GM18867 (cell line): ENCODE measurements at regions not wholly inside any gene's neighbourhood (a gene's known extent, or its start where the extent isn't known, plus 50 kb on each side); places are given as distances from the start of the nearest gene placed in this dataset.
"Not testable (repeated sequence)": the region's sequence is repeated elsewhere in the genome, so short reads cannot be mapped to it uniquely, and the experiment has no call there.

Experiments
- ATAC-seq: cut with Tn5 transposase; IDR thresholded peaks from one replicate; pipeline ENCODE4 v1.9.1; 2021; ENCODE audit warnings: mild to moderate bottlenecking, moderate library complexity; ENCODE audit not compliant: unreplicated experiment

- ATAC-seq: no peak
Measured at GRCh38 chr1:164363980-164364379, 195.0 kb upstream of the PBX1 start.

DNA sequence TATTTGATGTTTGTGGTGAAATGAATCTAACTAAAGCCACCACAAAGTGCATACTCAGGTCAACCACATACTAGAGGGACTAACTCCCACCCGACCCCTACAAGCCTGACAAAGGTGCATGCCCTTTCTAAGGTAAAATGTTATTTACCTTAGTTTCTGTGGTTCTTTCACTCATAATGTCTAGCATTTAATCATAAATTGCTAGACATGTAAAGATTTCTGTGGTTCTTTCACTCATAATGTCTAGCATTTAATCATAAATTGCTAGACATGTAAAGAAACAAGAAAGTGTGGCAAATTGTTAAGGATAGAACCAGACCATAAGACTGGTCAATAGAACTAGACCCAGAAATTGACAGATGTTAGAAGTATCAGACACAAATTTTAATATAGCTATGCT is 193.0 kb upstream of the PBX1 start:
- ATAC-seq: no peak

DNA sequence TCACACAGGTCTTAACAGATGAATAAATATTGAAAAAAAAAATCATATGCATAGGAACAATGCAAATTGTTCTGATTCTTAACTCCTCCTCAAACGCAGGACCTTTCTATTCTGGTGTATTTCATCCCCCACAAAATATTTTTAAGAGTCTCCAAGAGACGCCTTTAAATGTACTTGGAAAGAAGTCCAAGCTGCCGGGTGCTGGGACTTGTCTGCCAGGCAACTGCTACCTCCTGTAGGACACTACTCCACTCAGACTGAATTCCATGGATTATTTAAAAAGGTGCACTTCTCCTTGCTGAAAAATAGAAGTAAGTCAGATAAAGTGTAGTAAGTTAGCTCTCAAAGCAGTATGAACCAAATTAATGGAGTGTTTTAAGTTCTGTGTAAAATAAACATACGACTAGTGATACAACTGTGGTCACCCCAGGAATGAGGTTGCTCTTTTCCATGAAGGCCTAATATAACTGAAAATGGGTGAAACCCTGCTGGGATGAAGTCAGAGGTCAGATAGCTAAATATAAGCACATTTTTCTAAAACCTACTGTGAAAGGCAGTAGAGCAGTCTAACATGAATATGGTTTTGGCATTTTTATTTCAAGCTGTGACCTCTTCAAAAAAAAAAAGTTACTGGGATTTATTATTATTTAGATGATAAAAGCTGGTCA is 189.2 kb upstream of the PBX1 start:
- ATAC-seq: no peak

DNA sequence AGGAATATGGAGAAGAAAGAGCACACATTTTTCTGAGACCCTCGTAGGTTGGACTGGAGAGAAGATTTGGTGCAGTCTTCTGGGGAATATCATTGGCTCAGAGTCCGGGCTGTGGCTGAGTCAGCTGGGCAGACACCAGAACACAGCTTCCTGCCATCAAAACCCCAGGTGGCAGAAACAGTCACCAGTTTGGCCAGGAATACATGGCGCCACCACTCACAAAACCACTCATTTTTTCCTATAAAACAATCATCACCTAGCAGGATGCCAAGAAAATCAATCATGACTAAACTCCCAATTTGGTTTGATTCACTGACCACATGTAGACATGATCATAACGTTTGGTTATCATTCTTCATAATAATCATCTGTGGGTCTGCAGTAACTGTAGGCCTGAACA is 178.1 kb upstream of the PBX1 start:
- no peak for ATAC-seq

DNA sequence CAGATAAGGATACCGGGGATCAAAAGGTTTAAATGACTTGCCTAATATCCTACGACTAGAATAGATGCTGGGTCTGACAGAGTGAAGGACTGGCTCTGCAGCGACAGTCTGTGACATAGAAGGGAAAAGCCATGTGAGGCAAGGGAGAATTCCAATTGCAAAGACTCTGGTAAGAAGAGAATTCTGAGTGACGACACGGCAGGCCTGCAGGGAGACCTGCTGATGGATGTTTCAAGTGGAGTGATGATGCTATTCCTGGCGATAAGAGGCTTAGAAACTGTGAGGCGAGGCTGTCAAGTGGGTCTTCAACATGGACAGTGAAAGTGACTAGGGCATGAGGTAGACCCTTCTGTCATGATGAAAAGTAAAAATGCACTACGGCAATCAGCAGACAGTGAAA is 176.6 kb upstream of the PBX1 start:
- no peak for ATAC-seq

- no peak for ATAC-seq
Measured at GRCh38 chr1:164384262-164384661, 174.7 kb upstream of the PBX1 start.

DNA sequence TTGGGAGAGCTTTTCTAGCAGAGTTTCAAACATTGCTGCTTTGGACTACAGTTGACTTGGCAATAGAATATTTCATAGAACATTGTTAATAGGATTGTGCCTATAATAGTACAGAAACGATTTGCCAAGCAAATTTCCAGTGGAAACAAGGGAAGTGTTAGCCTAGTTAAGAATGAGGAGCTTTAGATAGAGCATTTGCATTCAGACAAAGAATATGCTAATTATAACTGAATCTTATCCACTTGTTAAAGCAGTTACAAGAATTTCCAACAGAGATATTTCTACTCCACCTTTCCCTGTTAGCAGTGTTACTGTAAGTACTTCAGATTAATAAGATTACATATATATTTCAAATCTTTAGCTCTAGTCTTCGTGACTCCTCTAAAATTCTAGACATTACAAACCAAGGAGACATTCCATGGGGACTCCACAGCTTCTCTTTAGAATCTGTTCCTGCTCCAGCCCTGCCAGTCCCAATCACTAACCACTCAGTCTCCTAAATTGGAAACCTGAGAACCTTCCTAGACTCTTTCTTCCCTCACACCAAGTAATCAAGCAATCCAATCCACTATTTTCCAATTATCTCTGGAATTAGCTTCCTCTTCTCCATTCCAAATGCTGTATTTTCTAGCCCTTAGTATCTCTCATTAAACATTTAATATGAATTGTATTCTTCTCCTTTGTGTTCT is 141.8 kb upstream of the PBX1 start:
- ATAC-seq: no peak

- no peak for ATAC-seq
Measured at GRCh38 chr1:164423136-164423535, 135.8 kb upstream of the PBX1 start.

DNA sequence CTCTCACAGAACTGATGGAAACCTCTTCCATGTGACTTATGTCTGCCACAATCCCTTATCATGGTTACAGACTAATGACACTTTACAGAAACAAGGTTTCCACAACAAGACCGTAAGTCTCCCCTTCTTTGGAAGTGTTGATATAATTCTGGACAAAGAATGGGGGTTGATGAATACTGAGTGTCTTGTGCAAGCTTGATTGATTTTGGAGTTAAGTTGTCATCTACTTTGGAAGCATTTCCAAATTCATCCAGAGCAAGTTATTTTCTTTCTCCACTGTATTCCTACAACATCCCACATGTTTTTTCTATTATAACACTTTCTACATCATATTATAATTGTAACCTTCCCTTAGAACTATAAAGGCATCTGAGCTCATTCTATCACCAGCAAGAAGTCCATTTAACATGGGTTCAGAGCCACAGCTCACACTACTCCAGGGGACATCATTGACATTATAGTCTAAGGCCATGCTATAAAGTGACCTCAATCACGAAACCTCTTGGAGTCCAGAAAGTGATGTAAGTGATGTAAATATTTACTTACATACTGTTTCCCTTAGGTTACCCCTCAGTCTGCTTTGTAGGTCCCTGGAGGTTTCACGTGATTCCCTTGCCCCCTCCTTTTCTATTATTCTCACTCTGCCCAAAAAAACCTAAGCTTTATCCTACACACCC is 125.7 kb upstream of the PBX1 start:
- no peak for ATAC-seq

DNA sequence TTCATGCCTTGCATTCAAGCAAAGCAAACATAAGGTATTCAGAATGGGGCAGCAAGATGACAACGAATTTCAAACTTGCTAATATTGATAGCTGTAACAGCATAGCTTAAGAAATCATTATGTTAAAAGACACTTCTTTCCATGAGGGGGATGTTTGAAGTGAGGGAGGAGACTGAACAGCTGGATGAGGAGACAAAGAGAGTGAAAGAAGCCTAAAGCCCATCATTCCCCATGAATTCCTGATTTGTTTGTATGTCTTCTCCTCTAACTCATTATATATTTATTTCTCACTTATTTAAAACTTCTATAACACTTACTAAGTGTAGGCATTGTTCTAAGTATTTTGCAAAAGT is 125.2 kb upstream of the PBX1 start:
- ATAC-seq: no peak

GRCh38 chr1:164440232-164440631 is 118.8 kb upstream of the PBX1 start:
- ATAC-seq: no peak

DNA sequence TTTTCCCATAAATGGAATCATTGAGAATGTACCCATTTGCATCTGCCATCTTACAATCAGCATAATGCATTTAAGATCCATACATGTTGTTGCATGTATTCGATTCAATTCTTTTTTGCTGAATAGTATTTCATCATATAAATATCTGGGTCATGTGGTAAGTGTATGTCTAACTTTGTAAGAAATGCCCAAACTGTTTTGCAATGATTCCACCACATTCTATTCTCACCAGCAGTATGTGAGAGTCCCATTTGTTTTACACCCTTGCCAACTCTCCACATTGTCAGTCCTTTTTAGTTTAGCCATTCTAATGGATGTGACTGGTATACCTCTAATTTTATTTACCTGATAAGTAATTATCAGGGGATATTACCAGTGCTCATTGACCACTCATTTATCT is 115.8 kb upstream of the PBX1 start:
- ATAC-seq: no peak

- ATAC-seq: no peak
Measured at GRCh38 chr1:164443836-164444235, 115.1 kb upstream of the PBX1 start.

GRCh38 chr1:164446020-164446419 is 113.0 kb upstream of the PBX1 start:
- no peak for ATAC-seq

- ATAC-seq: no peak
Measured at GRCh38 chr1:164452549-164452948, 106.4 kb upstream of the PBX1 start.

GRCh38 chr1:164456272-164456671 is 102.7 kb upstream of the PBX1 start:
- ATAC-seq: no peak

DNA sequence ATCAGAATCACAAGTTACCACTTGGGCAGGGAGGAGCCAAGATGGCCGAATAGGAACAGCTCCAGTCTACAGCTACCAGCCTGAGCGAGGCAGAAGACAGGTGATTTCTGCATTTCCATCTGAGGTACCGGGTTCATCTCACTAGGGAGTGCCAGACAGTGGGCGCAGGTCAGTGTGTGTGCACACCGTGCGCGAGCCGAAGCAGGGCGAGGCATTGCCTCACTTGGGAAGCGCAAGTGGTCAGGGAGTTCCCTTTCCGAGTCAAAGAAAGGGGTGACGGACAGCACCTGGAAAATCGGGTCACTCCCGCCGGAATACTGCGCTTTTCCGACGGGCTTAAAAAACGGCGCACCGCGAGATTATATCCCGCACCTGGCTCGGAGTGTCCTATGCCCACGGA is 99.8 kb upstream of the PBX1 start:
- not testable (repeated sequence) for ATAC-seq

GRCh38 chr1:164466001-164466421 is 93.0 kb upstream of the PBX1 start:
- ATAC-seq: no peak

DNA sequence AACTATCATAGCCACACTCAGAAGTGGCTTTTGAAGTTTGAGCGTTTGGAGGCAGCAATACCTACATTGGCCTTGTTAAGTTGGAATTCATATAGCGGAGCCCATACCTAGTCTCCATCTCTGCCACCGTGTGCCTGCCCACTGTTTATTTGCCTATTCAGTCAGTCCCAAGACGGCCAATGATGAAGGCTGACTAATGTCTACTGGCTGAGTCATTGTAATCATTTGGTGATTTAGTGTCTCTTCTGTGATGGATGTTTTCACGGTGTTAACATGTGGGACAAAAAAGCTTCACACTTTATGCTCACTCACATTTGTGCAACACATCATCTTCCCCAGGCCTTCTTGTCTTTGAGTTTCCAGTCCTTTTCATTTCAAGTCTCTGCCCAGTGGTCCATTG is 92.6 kb upstream of the PBX1 start:
- ATAC-seq: no peak

- ATAC-seq: no peak
Measured at GRCh38 chr1:164470996-164471395, 88.0 kb upstream of the PBX1 start.

GRCh38 chr1:164472841-164473240 is 86.1 kb upstream of the PBX1 start:
- no peak for ATAC-seq

DNA sequence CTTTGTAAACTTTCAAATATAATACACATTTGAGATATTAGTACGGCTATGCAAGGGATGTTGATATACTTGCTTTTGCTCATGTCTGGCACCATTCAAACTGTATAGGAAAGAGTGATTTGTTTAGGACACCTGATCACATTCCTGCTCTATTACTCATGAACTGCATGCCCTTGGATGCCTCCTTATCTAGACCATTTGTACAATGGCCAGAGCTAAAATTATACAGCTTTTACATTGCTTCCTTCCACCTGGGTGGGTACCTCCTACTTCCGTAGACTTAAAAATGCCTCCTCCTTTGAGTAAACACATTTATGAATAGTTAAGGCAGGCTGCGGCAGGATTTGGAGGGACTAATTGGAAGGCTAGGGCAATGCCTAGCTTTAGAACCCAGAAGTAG is 85.4 kb upstream of the PBX1 start:
- ATAC-seq: no peak
